Astrocyte (in vitro differentiated cells and primary cell): ENCODE measurements at regions not wholly inside any gene's neighbourhood (a gene's known extent, or its start where the extent isn't known, plus 50 kb on each side); places are given as distances from the start of the nearest gene placed in this dataset.

ENCODE experiments used
- CTCF ChIP-seq: IDR thresholded peaks from 2 replicates; pipeline ENCODE4 v1.5.1; 2011; ENCODE audit warnings: low read depth, mild to moderate bottlenecking, inconsistent platforms, low read length, moderate library complexity; ENCODE audit not compliant: insufficient read depth
- EZH2 ChIP-seq: IDR thresholded peaks from 2 replicates; pipeline ENCODE4 v1.6.1; 2012; ENCODE audit warnings: mild to moderate bottlenecking, low read length, inconsistent platforms; ENCODE audit not compliant: insufficient read depth

- TF ChIP-seq CTCF, result no peak
- TF ChIP-seq EZH2, result no peak
Observed at GRCh38 chr4:144340931-144341330, 200.4 kb upstream of the GYPA start.
